ENCODE measurements at regions not wholly inside any gene's neighbourhood (a gene's known extent, or its start where the extent isn't known, plus 50 kb on each side); places are given as distances from the start of the nearest gene placed in this dataset.
"Not testable (repeated sequence)": the region's sequence is repeated elsewhere in the genome, so short reads cannot be mapped to it uniquely, and the experiment has no call there.

GRCh38 chr5:105907016-105907415, 1763.7 kb downstream of the EFNA5 start:
- DNase-seq (ENCODE audit: low spot score) = no peak

DNA sequence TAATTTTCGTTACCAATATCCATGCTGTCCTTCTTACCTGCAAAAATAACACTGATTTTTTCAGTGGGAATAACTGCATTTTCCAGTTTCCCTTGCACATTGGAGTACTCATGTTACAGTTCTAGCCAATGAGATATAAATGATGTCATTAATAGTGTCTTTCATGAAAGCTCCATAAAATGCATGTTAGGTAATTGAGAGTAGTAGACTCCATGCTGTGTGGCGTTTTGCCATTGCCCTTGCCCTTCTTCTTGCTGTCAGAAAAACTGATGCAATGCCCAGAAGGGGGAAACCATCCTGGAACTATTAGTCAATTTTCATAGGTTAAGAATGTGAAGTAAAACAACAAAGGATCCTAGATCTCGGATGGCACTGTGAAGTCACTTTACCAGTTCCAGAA, 1765.3 kb downstream of the EFNA5 start:
- no peak for DNase-seq (ENCODE audit: low spot score)

- DNase-seq (ENCODE audit: low spot score) = no peak
Measured at GRCh38 chr5:105903069-105903468, 1767.7 kb downstream of the EFNA5 start.

DNA sequence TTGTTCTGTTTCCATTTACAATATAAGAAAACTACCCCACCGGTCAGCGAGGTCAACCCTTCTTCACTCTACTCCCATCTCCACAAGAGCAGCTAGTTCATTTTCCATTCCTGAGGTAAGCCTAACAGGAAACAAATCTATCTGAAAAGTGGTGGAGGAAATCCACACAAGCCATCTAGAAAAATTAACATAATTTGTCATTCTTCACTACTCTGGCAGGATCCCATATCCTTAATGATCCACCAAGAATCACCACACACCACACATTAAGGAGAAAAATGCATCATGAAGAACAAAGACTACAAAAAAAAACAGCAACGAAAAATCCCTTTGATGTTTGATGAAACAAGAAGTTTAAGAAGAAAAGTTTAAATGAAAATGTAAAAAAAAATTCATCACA, 1771.0 kb downstream of the EFNA5 start:
- no peak for DNase-seq (ENCODE audit: low spot score)

- no peak for DNase-seq (ENCODE audit: low spot score)
Measured at GRCh38 chr5:105898183-105898582, 1772.6 kb downstream of the EFNA5 start.

GRCh38 chr5:105885266-105885665, 1785.5 kb downstream of the EFNA5 start:
- no peak for DNase-seq (ENCODE audit: low spot score)

DNA sequence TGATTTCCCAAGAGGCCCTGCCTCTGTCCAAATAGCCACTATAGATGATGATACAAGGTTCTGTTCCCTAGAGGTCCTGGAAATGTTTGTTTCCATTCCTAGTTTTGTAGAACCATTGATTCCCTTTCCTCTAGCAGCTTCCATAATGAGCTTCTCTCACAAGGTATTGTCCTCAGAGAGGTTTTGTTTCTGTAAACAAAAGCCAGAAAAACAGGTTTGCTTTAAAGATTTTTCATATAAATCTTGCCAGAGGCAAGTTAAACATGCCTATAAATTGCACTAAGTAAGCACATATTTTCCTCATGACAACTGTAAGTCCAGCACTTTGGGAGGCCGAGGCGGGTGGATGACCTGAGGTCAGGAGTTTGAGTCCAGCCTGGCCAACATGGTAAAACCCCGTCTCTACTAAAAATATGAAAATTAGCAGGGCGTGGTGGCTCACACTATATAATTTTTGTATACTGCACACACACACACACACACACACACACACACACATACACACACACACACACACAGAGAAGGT, 1787.7 kb downstream of the EFNA5 start:
- DNase-seq (ENCODE audit: low spot score) = no peak

- DNase-seq (ENCODE audit: low spot score) = no peak
Measured at GRCh38 chr5:105878402-105878801, 1792.3 kb downstream of the EFNA5 start.

DNA sequence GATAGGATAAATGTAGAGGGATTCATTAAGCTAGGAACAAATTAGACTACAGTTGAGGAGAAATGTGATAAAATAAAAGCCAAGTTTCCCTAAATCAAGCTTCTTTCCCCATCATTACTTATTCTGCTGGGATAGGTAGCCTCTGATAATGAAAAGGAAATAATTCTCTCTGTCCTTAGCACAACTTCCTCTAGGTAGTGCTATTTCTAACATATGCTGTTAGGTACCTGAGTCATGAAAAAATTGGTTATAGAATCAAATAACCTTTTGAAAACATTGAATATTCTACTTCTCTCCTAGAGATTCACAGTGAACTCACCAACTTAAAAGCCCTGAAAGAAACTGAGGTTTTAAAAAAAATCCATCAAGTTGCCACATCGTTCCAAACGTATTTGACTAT, 1793.1 kb downstream of the EFNA5 start:
- DNase-seq (ENCODE audit: low spot score) = no peak

- no peak for DNase-seq (ENCODE audit: low spot score)
Measured at GRCh38 chr5:105874316-105874715, 1796.4 kb downstream of the EFNA5 start.

- DNase-seq (ENCODE audit: low spot score) = no peak
Measured at GRCh38 chr5:105872569-105873270, 1798.0 kb downstream of the EFNA5 start.

- DNase-seq (ENCODE audit: low spot score) = no peak
Measured at GRCh38 chr5:105868038-105868780, 1802.5 kb downstream of the EFNA5 start.

GRCh38 chr5:105865834-105866233, 1804.9 kb downstream of the EFNA5 start:
- no peak for DNase-seq (ENCODE audit: low spot score)

DNA sequence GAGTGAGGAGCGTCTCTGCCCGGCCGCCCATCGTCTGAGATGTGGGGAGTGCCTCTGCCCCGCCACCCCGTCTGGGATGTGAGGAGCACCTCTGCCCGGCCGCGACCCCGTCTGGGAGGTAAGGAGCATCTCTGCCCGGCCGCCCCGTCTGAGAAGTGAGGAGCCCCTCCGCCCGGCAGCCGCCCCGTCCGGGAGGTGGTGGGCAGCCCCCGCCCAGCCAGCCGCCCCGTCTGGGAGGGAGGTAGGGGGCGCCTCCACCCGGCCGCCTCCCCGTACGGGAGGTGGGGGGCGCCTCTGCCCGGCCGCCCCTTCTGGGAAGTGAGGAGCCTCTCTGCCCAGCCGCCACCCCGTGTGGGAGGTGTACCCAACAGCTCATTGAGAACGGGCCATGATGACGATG, 1811.4 kb downstream of the EFNA5 start:
- DNase-seq (ENCODE audit: low spot score) = not testable (repeated sequence)

DNA sequence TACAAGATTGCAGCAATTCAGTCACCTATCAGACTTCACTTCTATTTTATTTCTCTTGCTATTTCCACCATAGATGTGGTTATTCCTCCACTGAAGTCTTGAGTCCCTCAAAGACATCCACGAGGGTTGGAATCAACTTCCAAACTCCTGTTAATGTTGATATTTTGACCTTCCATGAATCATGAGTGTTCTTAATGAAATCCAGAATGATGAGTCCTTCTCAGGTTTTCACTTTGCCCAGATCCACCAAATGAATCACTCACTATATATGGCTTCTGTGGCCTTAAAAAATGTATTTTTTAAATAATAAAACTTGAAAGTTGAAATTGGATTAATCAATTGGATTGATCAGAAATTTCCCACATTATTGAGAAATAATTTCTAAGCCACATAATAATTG, 1821.0 kb downstream of the EFNA5 start:
- DNase-seq (ENCODE audit: low spot score) = no peak

GRCh38 chr5:105840800-105841199, 1829.9 kb downstream of the EFNA5 start:
- DNase-seq (ENCODE audit: low spot score) = no peak

GRCh38 chr5:105836887-105837286, 1833.8 kb downstream of the EFNA5 start:
- DNase-seq (ENCODE audit: low spot score) = no peak

DNA sequence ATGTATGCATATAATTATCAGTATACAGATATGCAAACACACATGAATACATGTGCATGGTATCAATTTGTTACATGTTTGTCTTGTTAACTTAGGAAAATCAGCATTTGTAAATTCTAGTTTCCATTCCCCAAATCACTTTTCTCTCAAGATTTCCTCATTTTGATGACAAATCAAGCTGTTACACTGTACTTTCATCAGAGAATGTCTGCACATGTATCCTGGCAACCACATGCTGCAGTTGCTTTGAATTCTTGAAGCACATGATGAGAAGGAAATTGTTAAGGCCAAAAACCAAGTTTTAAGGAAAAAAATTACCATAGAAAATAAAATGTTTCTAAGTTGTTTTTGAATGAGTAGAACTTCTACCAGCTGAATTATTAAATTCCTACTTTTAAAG, 1834.5 kb downstream of the EFNA5 start:
- no peak for DNase-seq (ENCODE audit: low spot score)

GRCh38 chr5:105828821-105829220, 1841.9 kb downstream of the EFNA5 start:
- no peak for DNase-seq (ENCODE audit: low spot score)

- no peak for DNase-seq (ENCODE audit: low spot score)
Measured at GRCh38 chr5:105821800-105822199, 1848.9 kb downstream of the EFNA5 start.

GRCh38 chr5:105817914-105818313, 1852.8 kb downstream of the EFNA5 start:
- DNase-seq (ENCODE audit: low spot score) = no peak

DNA sequence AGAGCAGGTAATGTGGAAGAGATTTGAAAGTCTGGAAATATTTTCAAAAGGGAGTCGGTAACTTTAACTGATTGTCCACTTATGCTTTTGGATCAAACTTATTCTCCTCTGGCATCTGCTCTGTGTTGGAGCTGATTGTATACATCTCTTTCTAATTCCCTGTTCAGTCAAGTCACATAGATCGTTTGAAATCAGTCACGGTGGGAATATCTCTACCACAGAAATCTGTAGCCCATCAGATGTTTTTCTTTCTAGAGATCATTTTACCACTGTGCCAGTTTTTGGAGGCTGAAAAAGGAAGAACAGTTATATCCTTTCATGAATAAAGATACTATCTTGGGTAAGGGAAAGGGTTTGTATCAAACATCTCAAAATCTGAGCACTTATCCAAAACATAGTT, 1853.3 kb downstream of the EFNA5 start:
- DNase-seq (ENCODE audit: low spot score) = no peak

- no peak for DNase-seq (ENCODE audit: low spot score)
Measured at GRCh38 chr5:105816961-105817360, 1853.8 kb downstream of the EFNA5 start.

GRCh38 chr5:105812304-105812703, 1858.4 kb downstream of the EFNA5 start:
- DNase-seq (ENCODE audit: low spot score) = no peak
